Endothelial cell of umbilical vein (primary cell): ENCODE measurements at regions not wholly inside any gene's neighbourhood (a gene's known extent, or its start where the extent isn't known, plus 50 kb on each side); places are given as distances from the start of the nearest gene placed in this dataset.

Experiments
- BruUV-seq: library from RNA; stranded (reverse); fragments of 400-500 nt; replicated peaks from 2 replicates; lab custom pipeline; 2021; lab: Mats Ljungman, UMichigan
- CTCF ChIA-PET: fragments of 300-600, 350-600 bp; sonication (Branson Sonifier 250); formaldehyde crosslinking; loops from one replicate; lab custom pipeline; 2021; ENCODE audit warnings: antibody characterized with exemption, inconsistent platforms; lab: Charles Lee
- POLR2A ChIA-PET: fragments of 300-600, 350-600 bp; sonication (Branson Sonifier 250); formaldehyde crosslinking; loops from one replicate; lab custom pipeline; 2021; ENCODE audit warnings: antibody characterized with exemption, inconsistent platforms; lab: Charles Lee
- DNase-seq: peaks from one replicate; pipeline ENCODE4 v3.0.0-alpha.2; 2011; ENCODE audit warnings: low read depth, low spot score
- FAIRE-seq: peaks from 2 replicates; lab custom pipeline; 2011; peaks lifted over from hg19 to GRCh38; lab: Jason Lieb, UNC
- H2AFZ ChIP-seq: 2 replicates; pipeline ENCODE4 v1.6.0; 2012; ENCODE audit warnings: low read depth, low read length, control low read depth, inconsistent platforms
- H3K27ac ChIP-seq: 2 replicates; pipeline ENCODE4 v1.5.1; 2011; ENCODE audit warnings: low read depth, mild to moderate bottlenecking, control low read depth, low read length, moderate library complexity; ENCODE audit not compliant: insufficient read depth
- H3K27me3 ChIP-seq, 2 experiments: 2 replicates each; pipeline versions ENCODE4 v1.6.0 to v1.6.1; 2011; ENCODE audit warnings: low read length in 2 of 2, mixed read lengths in 1 of 2; ENCODE audit not compliant: control insufficient read depth in 2 of 2, insufficient read depth in 2 of 2
- H3K36me3 ChIP-seq, 2 experiments: 2 replicates in 1 of 2; 3 replicates in 1 of 2; pipeline ENCODE4 v1.5.1; 2011; ENCODE audit warnings: low read length in 2 of 2, mild to moderate bottlenecking in 1 of 2, moderate library complexity in 1 of 2; ENCODE audit not compliant: control insufficient read depth in 2 of 2, insufficient read depth in 2 of 2; ENCODE audit errors: extremely low read depth in 1 of 2
- H3K4me1 ChIP-seq: 3 replicates; pipeline ENCODE4 v1.5.1; 2011; ENCODE audit warnings: mild to moderate bottlenecking, low read length; ENCODE audit not compliant: control insufficient read depth, insufficient read depth; ENCODE audit errors: extremely low read depth
- H3K4me2 ChIP-seq: 2 replicates; pipeline ENCODE4 v1.6.1; 2011; ENCODE audit warnings: low read length, control low read depth, mixed read lengths; ENCODE audit not compliant: insufficient read depth
- H3K4me3 ChIP-seq, 3 experiments: fragments of 200-600 bp in 1 of 3; sonication (generic), shearing (Covaris generic) in 1 of 3; replicated peaks in 1 of 3; 2 replicates each; pipeline ENCODE4 v1.5.1; 2011 to 2016; ENCODE audit warnings: control low read depth in 3 of 3, low read length in 3 of 3, mild to moderate bottlenecking in 2 of 3, inconsistent platforms in 1 of 3, low read depth in 1 of 3, moderate library complexity in 1 of 3; ENCODE audit not compliant: insufficient read depth in 1 of 3
- H3K79me2 ChIP-seq: 2 replicates; pipeline ENCODE4 v1.6.0; 2012; ENCODE audit warnings: low read length, inconsistent platforms; ENCODE audit not compliant: control insufficient read depth, insufficient read depth
- H3K9ac ChIP-seq: replicated peaks from 2 replicates; pipeline ENCODE3; 2011; ENCODE audit warnings: low read length, control low read depth; ENCODE audit not compliant: insufficient read depth; ENCODE audit errors: extremely low read depth
- H3K9me1 ChIP-seq: replicated peaks from 3 replicates; pipeline ENCODE4 v1.6.0; 2011; ENCODE audit warnings: mild to moderate bottlenecking, low read length; ENCODE audit not compliant: control insufficient read depth, insufficient read depth; ENCODE audit errors: extremely low read depth
- H3K9me3 ChIP-seq: replicated peaks from 2 replicates; pipeline ENCODE4 v1.5.1; 2012; ENCODE audit warnings: low read length, inconsistent platforms; ENCODE audit not compliant: control insufficient read depth, insufficient read depth
- H4K20me1 ChIP-seq: replicated peaks from 2 replicates; pipeline ENCODE3; 2011; ENCODE audit warnings: mild to moderate bottlenecking, low read length; ENCODE audit not compliant: control insufficient read depth, insufficient read depth; ENCODE audit errors: extremely low read depth
- EZH2 ChIP-seq: IDR thresholded peaks from 2 replicates; pipeline ENCODE4 v1.6.1; 2012; ENCODE audit warnings: borderline replicate concordance, low read depth, mild to moderate bottlenecking, moderate library complexity, low read length, inconsistent platforms; ENCODE audit not compliant: severe bottlenecking
- FOS ChIP-seq: IDR thresholded peaks from 2 replicates; pipeline ENCODE4 v1.6.1; 2011; ENCODE audit warnings: mild to moderate bottlenecking, low read length, moderate library complexity, borderline replicate concordance; ENCODE audit not compliant: insufficient read depth
- GATA2 ChIP-seq: IDR thresholded peaks from 2 replicates; pipeline ENCODE4 v1.7.0; 2011; ENCODE audit warnings: low read depth, mild to moderate bottlenecking, moderate library complexity, mixed read lengths, low read length; ENCODE audit not compliant: insufficient read length, insufficient read depth
- JUN ChIP-seq: IDR thresholded peaks from 2 replicates; pipeline ENCODE4 v1.6.1; 2011; ENCODE audit warnings: borderline replicate concordance, low read depth; ENCODE audit not compliant: insufficient read length, insufficient read depth
- MYC ChIP-seq: IDR thresholded peaks from one replicate; pipeline ENCODE4 v1.6.1; 2011; ENCODE audit warnings: mild to moderate bottlenecking, low read depth, low read length
- POLR2A ChIP-seq: IDR thresholded peaks from 2 replicates; pipeline ENCODE4 v1.6.1; 2012; ENCODE audit warnings: low read depth, mild to moderate bottlenecking, control low read depth, low read length
- POLR2AphosphoS5 ChIP-seq: IDR thresholded peaks from 2 replicates; pipeline ENCODE4 v1.6.1; 2012; ENCODE audit warnings: low read depth, mild to moderate bottlenecking, control low read depth, low read length, moderate library complexity; ENCODE audit not compliant: insufficient read depth
- dilution Hi-C: fragments of 300-500 bp; cut with MboI; formaldehyde crosslinking; loops from one replicate; pipeline ENCODE4 v1.15.0; 2019; ENCODE audit warnings: low sequenced_read_pairs; ENCODE audit not compliant: extremely low pct_ligation_motif_present
- intact Hi-C: fragments of 100-400 bp; cut with micrococcal nuclease; formaldehyde crosslinking; loops from one replicate; pipeline ENCODE4 v1.10.0; 2022
- TF ChIP-seq, protein P1 (sequence below): IDR thresholded peaks from 2 replicates; pipeline ENCODE4 v1.6.1; 2011; ENCODE audit not compliant: insufficient read depth, insufficient read length
- TF ChIP-seq, protein P2 (sequence below), 2 donors: IDR thresholded peaks; 1 replicate in 1 of 2; 2 replicates in 1 of 2; pipeline ENCODE4 v1.5.1; 2011; ENCODE audit warnings: low read length in 2 of 2, mild to moderate bottlenecking in 2 of 2, moderate library complexity in 2 of 2, control low read depth in 1 of 2, inconsistent platforms in 1 of 2, low read depth in 1 of 2; ENCODE audit not compliant: insufficient read depth in 1 of 2; ENCODE audit errors: extremely low read depth in 1 of 2

- Histone ChIP-seq H2AFZ (no peak overlapping the region), H3K79me2 (no peaks in the 10 kb centered on the region), H3K9me1 (no peaks in the 10 kb centered on the region), H3K36me3 (no peaks in the 10 kb centered on the region), H4K20me1 (no peaks in the 10 kb centered on the region), H3K4me2 (no peak overlapping the region), H3K9ac (no peak overlapping the region), H3K9me3 (no peaks in the 10 kb centered on the region), H3K27ac (no peak overlapping the region), H3K4me1 (no peaks in the 10 kb centered on the region), H3K27me3 (no peaks in the 10 kb centered on the region), H3K4me3 (no peak overlapping the region)
- intact Hi-C loops (loop anchor here (10.0 kb wide), 1 partner anchor 162 kb away; no protein-coding TSS in a partner anchor), dilution Hi-C loops (no loop called here)
- FAIRE-seq (no peak), DNase-seq (no peak)
- ChIA-PET CTCF (no interaction called here), POLR2A (no interaction called here)
- TF ChIP-seq EZH2: no peak
- TF ChIP-seq JUN: no peak
- no peak for TF ChIP-seq GATA2
- TF ChIP-seq, protein P1, sequence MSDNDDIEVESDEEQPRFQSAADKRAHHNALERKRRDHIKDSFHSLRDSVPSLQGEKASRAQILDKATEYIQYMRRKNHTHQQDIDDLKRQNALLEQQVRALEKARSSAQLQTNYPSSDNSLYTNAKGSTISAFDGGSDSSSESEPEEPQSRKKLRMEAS: no peak
- no peak for TF ChIP-seq POLR2AphosphoS5
- no peak for TF ChIP-seq MYC
- TF ChIP-seq FOS: no peak
- TF ChIP-seq POLR2A: no peak
- no TSS peak for BruUV-seq
These were observed 80.8 kb upstream of the ACSL1 start for GRCh38 chr4:184906480-184907097.

GRCh38 chr4:184907216-184907615, 81.4 kb upstream of the ACSL1 start:
- Histone ChIP-seq H3K36me3 (no peaks in the 10 kb centered on the region), H3K79me2 (no peaks in the 10 kb centered on the region), H3K9ac (no peak overlapping the region), H3K4me2 (no peak overlapping the region), H3K27me3 (no peaks in the 10 kb centered on the region), H2AFZ (no peak overlapping the region), H3K4me1 (no peaks in the 10 kb centered on the region), H4K20me1 (no peaks in the 10 kb centered on the region), H3K27ac (no peak overlapping the region), H3K9me1 (no peaks in the 10 kb centered on the region), H3K4me3 (no peak overlapping the region), H3K9me3 (no peaks in the 10 kb centered on the region)
- FAIRE-seq (no peak), DNase-seq (no peak)
- BruUV-seq: no TSS peak
- intact Hi-C loops: loop anchor here (10.0 kb wide), 1 partner anchor 162 kb away; no protein-coding TSS in a partner anchor
- ChIA-PET POLR2A (no interaction called here), CTCF (no interaction called here)
- TF ChIP-seq, protein P2, sequence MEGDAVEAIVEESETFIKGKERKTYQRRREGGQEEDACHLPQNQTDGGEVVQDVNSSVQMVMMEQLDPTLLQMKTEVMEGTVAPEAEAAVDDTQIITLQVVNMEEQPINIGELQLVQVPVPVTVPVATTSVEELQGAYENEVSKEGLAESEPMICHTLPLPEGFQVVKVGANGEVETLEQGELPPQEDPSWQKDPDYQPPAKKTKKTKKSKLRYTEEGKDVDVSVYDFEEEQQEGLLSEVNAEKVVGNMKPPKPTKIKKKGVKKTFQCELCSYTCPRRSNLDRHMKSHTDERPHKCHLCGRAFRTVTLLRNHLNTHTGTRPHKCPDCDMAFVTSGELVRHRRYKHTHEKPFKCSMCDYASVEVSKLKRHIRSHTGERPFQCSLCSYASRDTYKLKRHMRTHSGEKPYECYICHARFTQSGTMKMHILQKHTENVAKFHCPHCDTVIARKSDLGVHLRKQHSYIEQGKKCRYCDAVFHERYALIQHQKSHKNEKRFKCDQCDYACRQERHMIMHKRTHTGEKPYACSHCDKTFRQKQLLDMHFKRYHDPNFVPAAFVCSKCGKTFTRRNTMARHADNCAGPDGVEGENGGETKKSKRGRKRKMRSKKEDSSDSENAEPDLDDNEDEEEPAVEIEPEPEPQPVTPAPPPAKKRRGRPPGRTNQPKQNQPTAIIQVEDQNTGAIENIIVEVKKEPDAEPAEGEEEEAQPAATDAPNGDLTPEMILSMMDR (IDR thresholded peaks at IDR 0.05; ENCODE audit: extremely low read depth in 1 of 2, insufficient read depth in 1 of 2, low read depth in 1 of 2, low read length in 2 of 2): no peak
- no peak for TF ChIP-seq POLR2A
- no peak for TF ChIP-seq GATA2
- no peak for TF ChIP-seq EZH2
- no peak for TF ChIP-seq MYC
- TF ChIP-seq, protein P1: no peak
- no peak for TF ChIP-seq FOS
- TF ChIP-seq POLR2AphosphoS5: no peak
- no peak for TF ChIP-seq JUN
- dilution Hi-C loops: no loop called here
